HG03558 (cell line): ENCODE measurements at regions not wholly inside any gene's neighbourhood (a gene's known extent, or its start where the extent isn't known, plus 50 kb on each side); places are given as distances from the start of the nearest gene placed in this dataset.
"Not testable (repeated sequence)": the region's sequence is repeated elsewhere in the genome, so short reads cannot be mapped to it uniquely, and the experiment has no call there.

ENCODE experiments used
- ATAC-seq: cut with Tn5 transposase; IDR thresholded peaks from one replicate; pipeline ENCODE4 v1.9.1; 2021; ENCODE audit warnings: moderate number of reproducible peaks; ENCODE audit not compliant: unreplicated experiment; ENCODE audit errors: extremely low read depth

- ATAC-seq, result no peak
Measured at GRCh38 chr9:15372455-15372854, 50.2 kb upstream of the SNAPC3 start.

GRCh38 chr9:15371448-15371845 is 51.2 kb upstream of the SNAPC3 start:
- no peak for ATAC-seq

- no peak for ATAC-seq
Measured at GRCh38 chr9:15370466-15371447, 51.9 kb upstream of the SNAPC3 start.

- no peak for ATAC-seq
Measured at GRCh38 chr9:15369871-15370270, 52.8 kb upstream of the SNAPC3 start.

GRCh38 chr9:15369238-15369637 is 53.4 kb upstream of the SNAPC3 start:
- no peak for ATAC-seq

GRCh38 chr9:15364975-15365553 is 57.6 kb upstream of the SNAPC3 start:
- ATAC-seq, result not testable (repeated sequence)

GRCh38 chr9:15361737-15362136 is 54.7 kb upstream of the TTC39B start:
- ATAC-seq, result no peak

- ATAC-seq, result peak; percentile 93
Measured at GRCh38 chr9:15357050-15357653, 50.1 kb upstream of the TTC39B start.
